KMS-11 (cell line): ENCODE measurements at regions not wholly inside any gene's neighbourhood (a gene's known extent, or its start where the extent isn't known, plus 50 kb on each side); places are given as distances from the start of the nearest gene placed in this dataset.

Experiments used
- H2AFZ ChIP-seq: fragments of 200-600 bp; sonication (generic); 2 replicates; pipeline ENCODE4 v1.6.1; 2016; ENCODE audit warnings: antibody characterized with exemption, mixed run types, low read depth
- H3K27ac ChIP-seq: fragments of 200-600 bp; sonication (generic); 2 replicates; pipeline ENCODE4 v1.6.1; 2016; ENCODE audit warnings: mild to moderate bottlenecking, mixed run types
- H3K27me3 ChIP-seq: fragments of 200-600 bp; sonication (generic); 2 replicates; pipeline ENCODE4 v1.6.1; 2017; ENCODE audit warnings: mild to moderate bottlenecking, low read depth, mixed run types, moderate library complexity; ENCODE audit not compliant: insufficient read depth
- H3K36me3 ChIP-seq: fragments of 200-600 bp; sonication (generic); 2 replicates; pipeline ENCODE4 v1.6.1; 2017; ENCODE audit warnings: mild to moderate bottlenecking, mixed run types; ENCODE audit not compliant: insufficient read depth
- H3K4me1 ChIP-seq: fragments of 200-600 bp; sonication (generic); 2 replicates; pipeline ENCODE4 v1.6.1; 2016; ENCODE audit warnings: mild to moderate bottlenecking, low read depth, mixed run types; ENCODE audit not compliant: poor library complexity, severe bottlenecking
- H3K4me2 ChIP-seq: fragments of 200-600 bp; sonication (generic); 2 replicates; pipeline ENCODE4 v1.7.0; 2016; ENCODE audit warnings: mild to moderate bottlenecking, mixed run types
- H3K4me3 ChIP-seq: fragments of 200-600 bp; sonication (generic); IDR thresholded peaks from 2 replicates; pipeline ENCODE4 v1.6.1; 2017; ENCODE audit warnings: low read depth, low read length, mixed read lengths; ENCODE audit not compliant: insufficient read depth
- H3K79me2 ChIP-seq: fragments of 200-600 bp; sonication (generic); 2 replicates; pipeline ENCODE4 v1.6.1; 2016; ENCODE audit warnings: low read depth, mixed run types; ENCODE audit not compliant: insufficient read depth
- H3K9ac ChIP-seq: fragments of 200-600 bp; sonication (generic); 2 replicates; pipeline ENCODE4 v1.6.1; 2016; ENCODE audit warnings: mild to moderate bottlenecking, mixed run types
- H4K20me1 ChIP-seq: fragments of 200-600 bp; sonication (generic); 2 replicates; pipeline ENCODE4 v1.6.1; 2016; ENCODE audit warnings: mild to moderate bottlenecking, mixed run types; ENCODE audit not compliant: insufficient read depth
- TF ChIP-seq, protein P1 (sequence below): fragments of 200-600 bp; sonication (generic); conservative IDR thresholded peaks from 2 replicates; pipeline ENCODE4 v1.6.1; 2017; ENCODE audit warnings: low read depth, mild to moderate bottlenecking, antibody characterized with exemption, low read length, moderate library complexity, mixed read lengths

- Histone ChIP-seq H3K36me3 (no peaks in the 10 kb centered on the region), H3K27ac (no peak overlapping the region), H3K4me2 (no peak overlapping the region), H4K20me1 (no peaks in the 10 kb centered on the region), H3K79me2 (no peaks in the 10 kb centered on the region), H3K4me3 (no peak overlapping the region), H3K27me3 (no peaks in the 10 kb centered on the region), H3K9ac (no peak overlapping the region), H2AFZ (no peak overlapping the region), H3K4me1 (no peaks in the 10 kb centered on the region)
- TF ChIP-seq, protein P1, sequence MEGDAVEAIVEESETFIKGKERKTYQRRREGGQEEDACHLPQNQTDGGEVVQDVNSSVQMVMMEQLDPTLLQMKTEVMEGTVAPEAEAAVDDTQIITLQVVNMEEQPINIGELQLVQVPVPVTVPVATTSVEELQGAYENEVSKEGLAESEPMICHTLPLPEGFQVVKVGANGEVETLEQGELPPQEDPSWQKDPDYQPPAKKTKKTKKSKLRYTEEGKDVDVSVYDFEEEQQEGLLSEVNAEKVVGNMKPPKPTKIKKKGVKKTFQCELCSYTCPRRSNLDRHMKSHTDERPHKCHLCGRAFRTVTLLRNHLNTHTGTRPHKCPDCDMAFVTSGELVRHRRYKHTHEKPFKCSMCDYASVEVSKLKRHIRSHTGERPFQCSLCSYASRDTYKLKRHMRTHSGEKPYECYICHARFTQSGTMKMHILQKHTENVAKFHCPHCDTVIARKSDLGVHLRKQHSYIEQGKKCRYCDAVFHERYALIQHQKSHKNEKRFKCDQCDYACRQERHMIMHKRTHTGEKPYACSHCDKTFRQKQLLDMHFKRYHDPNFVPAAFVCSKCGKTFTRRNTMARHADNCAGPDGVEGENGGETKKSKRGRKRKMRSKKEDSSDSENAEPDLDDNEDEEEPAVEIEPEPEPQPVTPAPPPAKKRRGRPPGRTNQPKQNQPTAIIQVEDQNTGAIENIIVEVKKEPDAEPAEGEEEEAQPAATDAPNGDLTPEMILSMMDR, result no peak
Measured at GRCh38 chr7:93015779-93016481, 101.8 kb downstream of the SAMD9 start.

DNA sequence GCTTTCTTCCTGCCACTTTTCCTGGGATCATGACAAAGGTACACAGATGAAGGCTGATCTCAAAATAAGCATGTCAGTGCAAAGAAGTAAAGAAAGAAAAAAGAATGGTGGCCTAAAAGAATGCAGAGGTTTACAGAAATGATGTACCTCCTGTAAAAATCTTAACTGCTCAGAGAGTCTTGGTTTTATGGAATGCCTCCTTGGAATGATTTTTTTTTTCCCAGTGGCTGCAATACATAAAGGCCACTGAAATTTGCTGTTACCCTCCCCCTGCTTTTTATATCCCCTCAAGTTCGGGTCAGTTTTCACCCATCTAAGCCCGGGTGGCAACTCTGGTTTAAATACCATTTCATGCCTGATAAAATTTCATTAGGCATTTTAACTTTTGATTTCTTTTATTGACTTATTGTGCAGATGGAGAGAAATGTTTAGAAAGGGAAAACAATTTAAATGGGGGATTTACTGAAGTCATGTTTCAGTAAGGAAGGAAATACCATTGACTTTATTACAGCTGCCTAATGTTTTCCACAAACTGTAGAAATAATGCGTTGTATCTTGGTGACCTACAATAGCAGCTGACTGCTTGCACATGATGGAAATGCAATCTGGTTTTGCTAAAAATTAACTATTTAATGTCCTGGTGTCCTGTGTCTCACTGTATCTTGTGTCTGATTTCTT lies 102.5 kb downstream of the SAMD9 start:
- H2AFZ ChIP-seq, result no peak overlapping the region
- no peak overlapping the region for H3K9ac ChIP-seq
- no peak overlapping the region for H3K4me2 ChIP-seq

GRCh38 chr7:93014410-93014809 lies 103.4 kb downstream of the SAMD9 start:
- Histone ChIP-seq H3K4me3 (no peak overlapping the region), H2AFZ (no peak overlapping the region), H3K9ac (no peak overlapping the region), H3K27ac (no peak overlapping the region), H3K79me2 (no peaks in the 10 kb centered on the region), H3K27me3 (no peaks in the 10 kb centered on the region), H3K4me1 (no peaks in the 10 kb centered on the region), H3K4me2 (no peak overlapping the region), H3K36me3 (no peaks in the 10 kb centered on the region), H4K20me1 (no peaks in the 10 kb centered on the region)
- TF ChIP-seq, protein P1, result no peak

More for the DNA sequence above, 102.5 kb downstream of the SAMD9 start:
- Histone ChIP-seq H3K4me3 (no peak overlapping the region), H3K27ac (no peak overlapping the region), H3K4me1 (no peaks in the 10 kb centered on the region), H4K20me1 (no peaks in the 10 kb centered on the region), H3K79me2 (no peaks in the 10 kb centered on the region), H3K36me3 (no peaks in the 10 kb centered on the region), H3K27me3 (no peaks in the 10 kb centered on the region)
- TF ChIP-seq, protein P1, result no peak

DNA sequence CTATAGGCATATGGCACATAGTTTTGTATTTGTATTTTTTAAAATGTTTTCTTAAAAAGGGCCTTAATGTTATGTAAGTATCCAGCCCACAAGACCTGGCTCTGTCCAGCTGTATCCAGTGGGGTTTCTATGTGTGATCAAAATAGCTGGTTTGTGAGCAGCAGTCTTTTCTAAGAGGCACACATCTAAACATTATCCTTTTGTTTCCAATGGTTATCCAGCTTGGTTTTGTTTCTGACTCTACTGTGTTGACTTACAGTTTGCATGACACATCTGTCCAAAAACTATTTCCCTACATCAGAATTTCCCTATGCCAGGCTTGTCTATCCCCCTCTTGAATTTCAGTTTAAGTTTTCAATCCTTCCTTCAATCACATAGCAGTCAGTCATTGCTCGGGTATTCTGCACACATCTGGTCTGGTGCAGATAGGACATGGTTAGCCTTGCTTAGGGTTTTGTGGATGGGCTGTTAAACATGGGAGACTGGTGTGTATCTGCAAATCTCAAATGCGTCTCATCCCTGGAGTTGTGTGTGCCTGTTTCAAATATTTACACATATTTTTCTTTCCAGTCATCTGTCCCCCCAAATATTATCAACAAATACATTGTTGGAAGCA lies 104.2 kb downstream of the SAMD9 start:
- H3K27ac ChIP-seq, result no peak overlapping the region
- H3K9ac ChIP-seq, result no peak overlapping the region

More for the DNA sequence above, 104.2 kb downstream of the SAMD9 start:
- no peaks in the 10 kb centered on the region for H3K4me1 ChIP-seq
- H3K36me3 ChIP-seq, result no peaks in the 10 kb centered on the region
- H3K79me2 ChIP-seq, result no peaks in the 10 kb centered on the region
- H4K20me1 ChIP-seq, result no peaks in the 10 kb centered on the region
- no peak overlapping the region for H3K4me3 ChIP-seq
- H3K27me3 ChIP-seq, result no peaks in the 10 kb centered on the region
- TF ChIP-seq, protein P1, result no peak
- H3K4me2 ChIP-seq, result no peak overlapping the region
- no peak overlapping the region for H2AFZ ChIP-seq
